ENCODE measurements at regions not wholly inside any gene's neighbourhood (a gene's known extent, or its start where the extent isn't known, plus 50 kb on each side); places are given as distances from the start of the nearest gene placed in this dataset.

DNA sequence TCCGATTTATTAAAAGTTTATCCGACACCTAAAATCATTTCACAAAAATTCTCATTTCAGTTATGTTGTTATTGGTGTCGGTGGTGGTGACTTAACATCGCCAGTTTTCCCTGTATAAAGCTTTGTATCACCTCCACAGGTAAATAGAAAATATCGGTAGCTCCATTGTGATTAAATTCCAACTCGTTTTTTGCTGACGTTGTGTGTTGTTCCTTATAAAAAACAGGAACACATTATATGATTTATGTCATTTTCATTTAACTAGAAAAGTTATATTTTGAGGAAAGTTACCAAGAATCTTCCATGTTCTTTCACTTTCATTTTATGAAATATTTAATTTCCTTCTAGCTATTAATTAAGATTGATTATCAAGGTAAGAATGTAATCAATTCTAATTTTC lies 635.9 kb downstream of the CDH18 start:
- no peak for FAIRE-seq

DNA sequence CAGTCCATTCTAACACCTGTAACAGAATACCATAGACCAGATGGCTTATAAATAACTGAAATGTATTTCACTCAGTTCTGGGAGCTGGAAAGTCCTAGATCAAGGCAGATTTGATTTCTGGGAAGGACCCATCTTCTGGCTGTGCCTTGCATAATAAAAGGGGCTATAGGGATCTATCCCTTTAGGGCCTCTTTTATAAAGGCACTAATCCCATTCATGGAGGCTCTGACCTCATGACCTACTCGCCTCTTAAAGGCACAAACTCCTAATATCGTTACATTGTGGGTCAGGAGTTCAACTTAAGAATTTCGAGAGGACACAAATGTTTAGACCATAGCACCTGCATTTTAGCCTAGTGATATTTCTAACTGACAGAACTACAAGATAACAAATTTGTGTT lies 619.0 kb downstream of the CDH18 start:
- DNase-seq (ENCODE audit: insufficient read length, low spot score): no peak
- peak; percentile 71 for FAIRE-seq

More for the DNA sequence above, 635.9 kb downstream of the CDH18 start:
- no peak for DNase-seq (ENCODE audit: insufficient read length, low spot score)

DNA sequence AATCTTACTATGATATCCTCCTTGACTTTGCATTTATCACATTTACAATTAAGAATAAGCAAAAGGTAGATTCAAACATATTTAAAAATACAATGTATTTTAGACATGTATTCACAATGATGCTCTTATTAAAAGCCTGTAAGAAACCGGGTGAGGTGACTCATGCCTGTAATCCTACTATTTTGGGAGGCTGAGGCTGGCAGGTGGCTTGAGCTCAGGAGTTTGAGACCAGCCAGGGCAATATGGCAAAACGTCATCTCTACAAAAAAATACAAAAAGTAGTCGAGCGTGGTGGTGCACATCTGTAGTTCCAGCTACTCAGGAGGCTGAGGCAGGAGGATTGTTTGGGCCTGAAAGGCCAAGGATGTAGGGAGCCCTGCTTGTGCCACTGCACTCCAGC lies 618.4 kb downstream of the CDH18 start:
- FAIRE-seq (no peak), DNase-seq (ENCODE audit: insufficient read length, low spot score) (no peak)

DNA sequence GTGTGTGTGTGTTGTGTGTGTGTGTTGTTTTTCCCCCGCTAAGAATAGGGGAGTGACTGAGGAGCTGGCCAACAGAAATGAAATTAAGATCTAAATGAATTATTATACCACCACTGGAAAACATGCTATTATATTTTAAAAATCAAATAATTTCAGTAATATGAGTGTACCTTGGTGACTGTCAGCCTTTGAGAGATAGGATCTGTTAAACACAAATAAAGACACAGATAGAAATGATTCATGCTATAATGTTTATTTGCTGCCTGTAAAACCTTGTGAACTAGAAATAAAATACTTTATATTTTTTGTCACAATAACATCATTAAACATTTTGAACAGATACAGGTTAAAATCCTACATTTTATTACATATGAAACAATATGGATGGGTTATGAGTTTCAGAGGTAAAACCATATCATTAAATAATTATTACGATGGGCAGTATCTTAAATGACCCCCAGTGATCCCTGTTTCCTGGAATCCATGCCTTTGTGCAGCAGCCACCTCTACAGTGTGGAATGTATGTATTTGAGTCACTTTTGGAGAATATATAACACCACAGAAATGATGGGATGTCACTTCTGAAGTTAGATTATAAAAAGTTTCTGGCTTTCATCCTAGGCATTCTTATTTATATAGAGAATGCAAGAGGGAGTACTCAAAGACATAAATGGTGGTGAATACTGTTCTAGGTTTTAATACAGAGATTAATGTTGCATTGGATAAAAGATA lies 617.2 kb downstream of the CDH18 start:
- FAIRE-seq (no peak), DNase-seq (ENCODE audit: insufficient read length, low spot score) (no peak)

DNA sequence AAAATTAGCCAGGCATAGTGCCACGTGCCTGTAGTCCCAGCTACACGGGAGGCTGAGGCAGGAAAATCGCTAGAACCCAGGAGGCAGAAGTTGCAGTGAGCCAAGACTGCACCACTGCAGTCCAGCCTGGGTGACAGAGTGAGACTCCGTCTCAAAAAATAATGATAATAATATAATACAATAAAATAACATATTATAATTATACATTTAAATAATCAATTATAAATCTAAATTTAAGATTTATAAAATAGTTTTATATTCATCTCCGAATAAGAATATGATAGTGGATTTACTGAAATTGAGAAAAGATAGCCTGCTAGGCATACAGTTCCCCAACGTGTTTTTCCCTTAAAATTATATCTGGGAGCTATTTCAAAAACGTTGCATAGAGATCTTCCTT lies 599.6 kb downstream of the CDH18 start:
- DNase-seq (ENCODE audit: insufficient read length, low spot score) (no peak), FAIRE-seq (no peak)

DNA sequence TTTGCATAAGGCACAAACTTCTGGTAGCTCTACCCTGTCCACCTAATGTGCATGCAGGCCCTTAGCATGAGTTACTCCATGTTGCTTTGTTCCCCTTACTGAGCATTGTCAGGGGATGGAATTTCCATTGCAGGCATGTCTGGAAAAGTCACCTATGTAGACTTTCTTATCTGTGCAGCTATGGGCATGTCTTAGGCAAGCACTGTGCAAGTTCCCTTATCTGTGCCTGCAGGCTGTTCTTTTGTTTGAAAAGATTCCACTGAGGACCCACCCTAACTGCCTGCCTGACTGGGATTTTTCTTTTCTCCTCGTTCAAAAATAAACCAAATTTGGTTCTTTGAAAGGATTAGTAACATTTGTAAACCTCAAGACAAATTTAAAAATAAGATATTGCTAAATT lies 587.0 kb downstream of the CDH18 start:
- DNase-seq (ENCODE audit: insufficient read length, low spot score): no peak
- no peak for FAIRE-seq

DNA sequence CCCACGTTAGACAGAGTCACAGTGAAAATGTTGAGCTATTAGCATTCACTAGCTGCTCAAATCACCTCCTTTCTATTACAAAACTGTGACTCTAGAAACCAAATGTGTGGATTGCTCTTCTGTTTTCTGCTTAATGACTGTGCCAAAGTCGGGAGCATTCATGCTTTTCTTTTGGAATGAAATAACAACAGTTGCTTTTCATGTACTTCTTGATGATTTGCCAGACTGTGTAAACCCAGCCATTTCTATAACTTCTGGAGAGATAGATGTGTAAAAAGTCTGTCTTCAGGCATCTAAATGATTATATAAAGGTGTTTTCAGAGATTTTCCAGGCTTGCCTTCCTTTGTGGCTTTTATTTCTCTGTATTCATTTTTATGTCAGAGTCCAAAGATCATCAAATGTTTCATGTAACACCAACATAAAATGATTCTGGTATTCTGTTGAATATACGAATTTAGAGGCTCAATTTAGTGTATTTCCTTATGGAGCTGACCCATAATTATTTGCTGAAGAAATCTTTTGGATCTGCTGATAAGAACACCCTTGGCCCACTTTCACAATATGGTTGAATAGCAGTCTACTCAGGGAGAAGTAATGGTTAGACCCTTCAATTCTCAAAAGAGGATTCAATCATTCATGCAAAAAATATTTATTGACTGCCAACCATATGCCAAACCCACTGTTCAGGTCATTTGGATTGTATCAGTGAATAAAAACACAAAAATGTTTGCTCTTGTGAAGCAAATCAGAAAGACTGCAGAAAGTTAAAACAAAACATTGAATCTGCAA lies 581.2 kb downstream of the CDH18 start:
- DNase-seq (ENCODE audit: insufficient read length, low spot score) (no peak), FAIRE-seq (no peak)

DNA sequence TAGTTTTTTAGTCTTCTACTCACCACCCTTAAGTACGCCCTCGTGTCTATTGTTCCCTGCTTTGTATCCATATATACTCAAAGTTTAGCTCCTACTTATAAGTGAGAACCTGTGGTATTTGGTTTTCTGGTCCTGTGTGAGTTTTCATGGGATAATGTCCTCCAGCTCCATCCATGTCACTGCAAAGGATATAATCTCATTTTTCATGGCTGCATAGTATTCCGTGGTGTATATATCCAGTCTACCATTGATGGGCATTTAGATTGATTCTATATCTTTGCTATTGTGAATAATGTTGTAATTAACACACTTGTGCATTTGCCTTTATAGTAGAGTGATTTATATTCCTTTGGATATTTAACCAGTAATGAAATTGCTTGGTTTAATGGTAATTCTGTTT lies 579.9 kb downstream of the CDH18 start:
- no peak for DNase-seq (ENCODE audit: insufficient read length, low spot score)
- FAIRE-seq: no peak

DNA sequence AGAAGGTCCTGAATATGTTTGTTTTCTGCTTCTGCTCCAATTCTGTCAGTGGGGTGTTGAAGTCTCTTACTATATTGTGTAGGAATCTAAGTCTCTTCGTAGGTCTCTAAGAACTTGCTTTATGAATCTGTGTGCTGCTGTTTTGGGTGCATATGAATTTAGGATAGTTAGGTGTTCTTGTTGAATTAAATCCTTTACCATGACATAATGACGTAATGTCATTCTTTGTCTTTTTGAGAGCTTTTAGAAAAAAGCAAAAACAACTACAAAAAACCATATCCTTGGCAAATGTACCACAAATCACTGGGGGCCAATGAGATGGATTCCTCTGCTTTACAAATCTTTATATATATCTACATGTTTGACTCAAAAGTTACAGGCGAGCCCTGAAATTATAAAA lies 576.1 kb downstream of the CDH18 start:
- FAIRE-seq: no peak
- no peak for DNase-seq (ENCODE audit: insufficient read length, low spot score)

All from HTR-8/SVneo (cell line).